NOMO-1 treated with dmso at 0.1 percent for 144 hours (cell line): ENCODE measurements at regions not wholly inside any gene's neighbourhood (a gene's known extent, or its start where the extent isn't known, plus 50 kb on each side); places are given as distances from the start of the nearest gene placed in this dataset.

Experiments used
- DNase-seq: peaks from one replicate; lab custom pipeline; 2025; ENCODE audit not compliant: unreplicated experiment; lab: John Stamatoyannopoulos, UW

DNA sequence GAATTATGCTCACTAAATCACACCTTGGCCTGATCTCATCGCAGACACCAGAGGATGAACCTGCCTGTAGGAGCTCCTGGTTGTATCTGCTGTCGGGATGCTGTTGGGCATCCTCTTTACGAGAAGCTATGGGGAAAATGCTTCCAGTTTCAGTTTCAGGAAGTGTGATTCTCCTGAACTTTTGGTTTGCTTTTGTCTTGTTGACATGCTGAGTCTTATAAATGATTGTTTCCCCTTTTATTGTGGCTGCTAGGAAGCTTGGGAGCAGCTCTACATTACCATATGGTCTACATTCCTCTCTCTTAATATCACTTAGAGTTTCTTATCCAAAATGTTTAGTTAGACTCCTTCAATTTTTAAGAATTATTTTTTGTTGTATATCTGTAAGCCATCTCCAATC lies 227.5 kb downstream of the MTX2 start:
- DNase-seq, result no peak

DNA sequence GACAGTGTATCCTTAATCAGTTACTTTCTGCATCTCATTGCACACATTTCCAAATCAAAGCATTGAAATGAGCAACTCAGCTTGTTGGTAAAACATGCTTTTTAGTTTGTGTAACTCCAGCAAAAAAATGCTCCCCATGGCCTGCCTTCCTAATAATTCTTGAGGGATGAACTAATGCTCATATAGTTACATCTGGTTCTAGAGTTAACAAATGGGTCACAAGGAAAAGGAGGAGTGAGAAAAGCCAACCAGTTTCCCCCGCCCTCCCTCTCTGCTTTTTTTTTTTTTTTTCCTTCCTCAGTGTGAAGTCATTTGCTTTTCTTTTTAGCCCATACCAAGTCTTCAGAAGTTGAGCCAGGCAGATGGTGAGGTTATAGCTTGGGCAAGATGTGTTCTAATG lies 231.7 kb downstream of the MTX2 start:
- no peak for DNase-seq

DNA sequence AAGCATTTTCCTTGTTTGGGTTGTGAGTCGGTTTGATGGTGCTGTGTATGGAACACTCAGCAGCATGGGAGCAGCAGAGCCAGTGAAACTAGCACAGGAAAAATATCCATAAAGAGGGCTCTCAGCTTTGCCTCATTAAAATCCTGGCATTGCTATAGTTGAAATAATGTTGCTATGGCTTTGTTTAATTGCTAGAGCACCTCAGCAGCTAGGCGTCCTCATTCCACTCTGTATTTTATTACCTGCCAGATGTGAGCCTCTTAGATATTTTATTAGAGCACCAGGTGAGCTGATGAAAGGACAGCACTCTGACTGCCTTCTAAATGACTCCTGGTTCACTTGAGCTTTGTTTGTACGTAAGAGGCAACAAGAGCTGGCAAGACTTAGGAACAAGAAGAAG lies 232.4 kb downstream of the MTX2 start:
- no peak for DNase-seq

DNA sequence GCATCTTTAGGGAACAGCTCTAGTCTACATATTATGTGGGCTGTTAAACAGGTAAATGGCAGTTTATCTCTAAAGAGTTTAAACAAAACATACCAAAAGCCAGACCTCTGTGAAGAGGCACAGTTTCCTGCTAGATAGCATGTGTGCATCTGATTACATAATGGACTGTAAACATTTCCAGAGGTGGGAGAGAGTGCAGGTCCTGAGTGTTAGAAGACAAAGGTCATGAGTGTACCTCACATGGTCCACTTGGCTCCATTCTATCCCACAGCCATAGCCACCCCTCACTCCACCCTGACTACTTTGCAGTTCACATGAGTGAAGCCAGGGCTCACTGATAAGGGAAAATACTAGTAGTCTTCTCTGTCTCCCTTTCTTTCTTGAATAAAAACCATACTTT lies 233.4 kb downstream of the MTX2 start:
- no peak for DNase-seq

DNA sequence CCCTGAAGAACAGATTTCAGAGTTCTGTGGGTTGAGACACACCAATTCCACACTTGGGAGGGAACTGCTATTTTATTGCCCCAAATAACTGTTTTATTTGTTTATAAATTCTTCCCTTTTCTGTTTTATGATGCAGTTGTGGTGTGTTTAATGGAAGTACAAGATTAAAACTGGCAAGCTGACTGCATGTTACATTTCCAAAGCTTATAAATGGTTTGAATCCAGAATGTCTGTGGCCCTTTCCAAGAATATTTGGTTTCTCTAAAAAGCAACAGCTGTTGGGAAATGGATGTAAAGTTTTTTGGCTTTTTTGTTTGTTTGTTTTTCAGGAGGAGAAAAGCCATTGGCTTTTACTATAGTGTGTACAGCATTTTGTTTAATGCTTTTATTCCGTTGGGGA lies 234.5 kb downstream of the MTX2 start:
- DNase-seq, result no peak

DNA sequence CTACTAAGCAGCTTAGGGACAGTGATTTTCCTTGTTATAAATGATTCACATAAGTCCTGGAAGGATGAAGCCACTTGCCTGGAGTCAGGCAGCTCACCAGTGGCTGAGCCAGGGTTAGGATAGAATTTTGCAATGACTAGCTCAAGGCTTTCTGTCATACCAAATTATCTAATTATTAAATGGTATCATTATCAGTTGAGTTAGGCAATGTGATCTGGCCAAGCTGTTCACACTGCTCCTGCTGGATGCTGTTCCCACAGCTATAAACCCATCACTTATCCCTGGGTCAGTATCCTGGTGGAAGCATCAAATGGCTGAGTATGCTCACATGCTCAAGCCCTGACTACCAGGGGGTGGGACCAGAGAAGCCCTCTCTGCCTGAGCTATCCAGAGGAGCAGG lies 235.2 kb downstream of the MTX2 start:
- no peak for DNase-seq

DNA sequence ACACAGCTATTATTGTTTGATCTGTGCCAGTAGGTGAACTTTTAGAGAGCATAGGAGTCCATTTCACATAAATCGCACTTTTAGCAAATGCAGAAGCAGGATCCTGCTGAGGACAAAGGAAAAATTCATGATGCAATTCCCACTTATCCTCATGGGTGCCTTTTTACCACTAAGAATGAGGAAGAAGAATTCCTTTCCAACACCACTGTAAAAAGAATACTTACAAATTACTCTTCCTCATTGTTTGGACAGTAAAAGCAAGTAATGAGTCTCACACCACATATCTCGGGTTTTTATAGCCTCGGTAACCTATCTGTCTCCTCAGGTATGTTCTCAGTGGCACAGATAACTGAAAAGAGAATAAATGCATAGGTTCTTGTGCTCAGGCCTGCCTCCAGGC lies 238.5 kb downstream of the MTX2 start:
- DNase-seq, result no peak

DNA sequence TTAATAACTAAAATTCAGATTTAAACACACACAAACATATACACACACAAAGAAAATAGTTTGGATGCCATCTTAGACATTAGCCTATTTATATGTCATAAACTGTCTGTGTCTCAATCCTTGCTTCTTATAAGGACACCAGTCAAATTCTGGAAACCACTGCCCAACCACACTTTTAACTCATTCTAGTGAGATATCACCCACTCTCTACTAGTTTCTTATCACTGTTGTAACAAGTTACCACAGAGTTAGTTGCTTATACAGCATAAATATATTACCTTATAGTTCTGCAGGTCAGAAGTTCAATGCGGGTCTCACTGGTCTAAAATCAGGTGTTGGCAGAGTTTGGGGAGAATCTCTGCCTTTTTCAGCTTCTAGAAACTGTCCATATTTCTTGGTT lies 239.1 kb downstream of the MTX2 start:
- no peak for DNase-seq

DNA sequence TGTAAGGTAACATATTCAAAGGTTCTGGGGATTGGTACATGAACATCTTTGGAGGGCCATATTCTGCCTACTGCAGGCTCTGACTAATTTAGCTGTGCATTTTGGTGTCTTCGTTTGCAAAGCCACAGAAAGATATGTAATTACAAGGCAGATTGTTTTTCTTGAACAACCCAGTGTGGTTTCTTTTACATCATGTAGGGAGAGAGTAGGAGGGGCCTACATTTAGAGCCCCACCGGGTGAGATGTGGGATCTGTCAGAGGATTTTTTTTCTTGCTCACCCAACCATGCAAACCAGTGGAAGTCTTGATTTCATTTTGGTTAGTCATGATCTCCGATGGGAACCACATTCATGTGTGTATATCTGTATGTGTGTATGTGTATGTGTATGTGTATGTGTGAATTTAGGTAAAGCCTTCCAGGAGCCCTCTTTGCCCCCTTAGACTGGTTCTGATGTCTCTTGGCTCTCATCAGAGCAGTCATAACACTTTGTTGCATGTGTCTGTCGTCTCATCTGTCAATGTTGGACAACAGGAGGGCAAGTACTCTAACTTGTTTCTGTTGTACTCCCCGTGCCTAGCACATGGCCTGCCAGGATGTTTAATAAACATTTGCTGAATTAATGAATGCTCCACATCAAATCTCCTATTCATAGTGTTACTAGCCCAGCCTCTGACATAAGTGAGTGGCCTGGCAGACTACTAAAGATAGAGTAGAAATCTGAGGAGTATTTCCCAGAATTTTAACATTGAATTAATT lies 239.9 kb downstream of the MTX2 start:
- DNase-seq, result no peak

DNA sequence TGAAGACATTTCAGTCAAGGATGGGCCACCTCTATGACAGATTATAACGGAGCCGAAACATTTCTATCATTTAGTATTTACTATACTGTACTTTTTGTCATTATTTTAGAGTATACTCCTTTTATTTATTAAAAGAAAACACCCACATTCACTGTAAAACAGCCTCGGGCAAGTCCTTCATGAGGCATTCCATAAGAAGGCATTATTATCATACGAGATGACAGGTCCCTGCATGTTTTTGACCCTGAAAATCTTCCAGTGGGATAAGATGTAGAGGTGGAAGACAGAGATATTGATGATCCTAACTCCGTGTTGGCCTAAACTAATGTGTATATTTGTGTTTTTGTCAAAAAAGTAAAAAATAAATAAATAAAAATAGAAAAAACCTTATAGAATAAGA lies 245.0 kb downstream of the MTX2 start:
- no peak for DNase-seq

DNA sequence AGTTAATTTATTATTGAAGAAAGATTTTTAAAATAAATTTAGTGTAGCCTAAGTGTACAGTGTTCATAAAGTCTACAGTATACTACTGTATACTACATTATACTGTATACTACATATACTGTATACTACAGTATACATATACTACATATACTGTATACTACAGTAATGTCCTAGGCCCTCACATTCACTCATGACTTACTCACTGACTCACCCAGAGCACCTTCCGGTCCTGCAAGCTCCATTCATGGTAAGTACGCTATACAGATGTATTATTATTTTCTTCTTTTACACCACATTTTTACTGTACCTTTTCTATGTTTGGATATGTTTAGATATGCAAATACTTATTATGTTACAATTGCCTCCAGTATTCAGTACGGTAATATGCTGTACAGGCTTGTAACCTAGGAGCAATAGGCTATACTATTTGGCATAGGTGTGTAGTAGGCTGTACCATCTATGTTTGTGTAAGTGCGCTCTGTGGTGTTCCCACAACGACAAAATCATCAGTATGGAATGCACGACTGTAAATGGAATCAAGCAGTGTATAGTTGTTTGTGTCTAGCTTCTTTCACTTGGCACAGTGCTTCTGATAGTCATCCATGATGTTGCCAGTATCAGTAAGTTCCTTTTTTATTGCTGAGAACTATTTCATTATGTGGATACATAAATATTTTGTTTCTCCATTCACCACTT lies 245.7 kb downstream of the MTX2 start:
- DNase-seq, result no peak

DNA sequence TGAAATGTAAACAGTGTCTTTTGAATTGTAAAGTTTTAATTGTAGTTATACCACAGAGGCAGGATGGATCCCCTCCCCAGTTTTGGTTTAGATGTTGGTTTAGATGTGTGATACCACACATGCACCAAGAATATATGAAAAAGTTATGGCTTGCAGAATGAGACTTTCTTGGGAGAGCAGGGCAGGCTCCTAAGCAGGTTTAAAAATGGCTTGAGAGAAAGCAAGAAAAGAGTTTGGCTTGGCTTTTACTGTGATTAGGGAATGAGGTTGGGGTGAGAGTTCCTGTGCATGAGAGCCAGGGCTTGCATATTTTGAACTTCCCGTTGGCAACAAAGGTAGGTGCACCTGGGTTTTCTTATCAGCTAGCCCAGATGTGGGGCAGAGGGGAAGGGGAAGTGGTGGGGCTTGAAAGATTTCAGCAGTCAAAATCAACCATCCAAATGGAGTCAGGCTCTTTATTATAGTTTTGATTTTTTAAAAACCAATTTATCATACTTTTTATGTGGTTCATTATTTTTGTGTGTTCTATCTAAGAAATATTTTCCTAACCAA lies 246.9 kb downstream of the MTX2 start:
- DNase-seq, result no peak

DNA sequence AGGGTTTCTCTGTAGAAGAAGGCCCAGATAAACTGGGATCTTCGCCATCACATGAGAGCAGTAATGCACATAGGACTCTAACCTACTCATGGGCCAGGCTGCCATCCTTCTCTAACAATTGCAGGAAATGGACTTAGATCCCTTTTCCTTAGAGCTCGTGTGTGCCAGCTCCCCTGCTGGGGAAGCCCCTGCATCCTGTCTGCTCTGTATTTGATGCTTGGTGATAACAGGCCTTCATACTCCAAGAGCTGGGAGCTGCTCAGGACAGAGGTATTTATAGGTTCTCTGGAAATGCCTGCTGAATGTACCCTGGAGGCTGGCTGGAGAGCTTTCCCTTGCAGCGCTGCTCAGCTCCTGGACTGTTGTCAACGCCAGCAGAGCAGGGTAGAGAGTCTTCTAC lies 249.6 kb downstream of the MTX2 start:
- DNase-seq, result no peak

DNA sequence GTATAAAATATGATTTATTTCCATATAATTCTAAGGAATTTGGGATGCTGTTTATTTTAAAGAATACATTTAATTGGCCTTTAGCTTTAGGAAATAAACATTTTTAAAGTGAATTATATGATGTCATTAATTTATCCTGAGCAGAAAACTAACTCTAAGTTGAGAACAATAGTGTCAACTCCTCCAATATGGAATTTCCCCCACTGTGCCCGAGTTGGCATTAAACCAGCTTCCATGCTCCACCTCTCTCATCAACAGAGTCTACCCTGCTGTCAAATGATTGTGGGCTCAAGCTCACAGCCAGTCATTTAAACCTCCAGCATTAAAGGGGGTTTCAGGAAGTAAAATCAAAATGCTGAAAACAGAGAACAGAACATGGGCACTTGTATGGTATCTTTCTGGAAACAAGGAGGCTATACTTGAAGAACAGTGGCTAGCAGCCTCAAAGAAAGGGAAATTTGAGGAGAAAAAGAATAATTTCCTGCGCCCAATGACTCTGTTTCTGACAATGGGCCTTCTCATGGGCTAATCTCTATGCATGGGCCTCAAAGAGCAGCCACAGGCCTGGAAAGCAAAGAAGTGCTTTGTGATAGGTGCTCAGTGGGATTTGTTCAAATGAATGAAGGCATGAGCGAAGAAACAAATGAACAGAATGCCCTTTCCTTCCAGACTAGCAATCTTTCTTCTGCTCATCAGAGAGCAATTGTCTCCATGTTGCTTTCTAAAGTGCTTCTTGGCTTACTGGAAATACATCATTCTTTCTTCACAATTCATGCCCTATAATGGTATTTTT lies 252.8 kb downstream of the MTX2 start:
- no peak for DNase-seq

DNA sequence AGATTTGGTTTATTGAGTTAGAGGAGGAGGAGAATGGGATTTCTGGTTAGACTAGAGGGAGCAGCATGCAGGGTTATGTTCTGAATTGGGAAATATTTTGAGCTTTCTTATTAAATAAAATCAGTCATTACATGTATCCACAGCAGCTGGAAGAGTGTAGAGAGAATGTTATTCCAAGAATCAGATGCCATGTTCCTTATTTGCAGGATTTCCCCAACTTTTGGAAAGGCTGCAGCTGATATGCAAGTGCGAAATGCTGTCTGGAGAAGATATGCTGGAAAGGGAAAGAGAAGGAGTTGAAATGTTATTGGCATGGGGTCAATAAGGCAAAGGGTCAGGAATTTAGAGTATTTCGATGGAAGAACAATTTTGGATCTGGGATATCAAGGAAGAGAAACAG lies 255.8 kb downstream of the MTX2 start:
- no peak for DNase-seq

DNA sequence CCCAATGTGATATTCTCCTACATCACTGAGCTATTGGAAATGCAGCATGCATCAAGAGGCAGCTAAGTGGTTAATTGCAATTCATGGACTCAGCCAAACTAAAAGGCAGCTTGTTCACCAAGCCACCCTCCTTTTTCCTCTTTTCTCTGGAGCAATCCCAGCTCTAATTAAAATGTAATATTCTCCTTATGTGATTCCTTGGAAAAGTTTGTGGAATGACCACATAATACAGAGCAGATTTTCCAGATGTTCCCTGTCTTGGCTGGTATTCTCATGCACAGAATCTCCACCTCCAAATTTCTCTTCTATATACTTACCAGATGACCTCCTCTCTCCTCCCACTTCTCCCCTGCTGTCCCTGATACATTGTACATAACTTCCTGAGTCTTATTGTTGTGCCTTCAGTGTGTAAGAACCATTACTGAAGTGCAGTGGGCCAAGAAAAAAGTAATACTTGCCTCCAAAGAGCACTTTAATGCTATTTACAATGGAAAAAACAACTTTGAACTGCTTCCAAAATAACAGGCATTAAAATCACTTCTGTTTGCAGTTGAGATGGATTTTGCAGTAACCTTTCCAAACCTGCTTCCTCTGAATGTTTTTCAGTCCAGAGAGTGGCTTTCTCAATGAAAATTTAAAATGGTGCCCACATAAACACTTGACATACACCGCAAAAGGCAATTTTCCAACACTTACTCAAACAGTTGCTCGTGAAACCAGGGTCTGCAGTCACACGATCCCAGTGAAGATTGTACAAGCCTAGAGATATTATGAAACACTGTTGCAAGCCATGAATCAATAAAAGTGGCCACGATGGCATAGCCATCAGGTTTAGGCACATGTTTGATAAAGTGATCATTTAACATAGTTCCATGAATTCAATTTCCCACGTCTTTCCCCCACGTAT lies 258.0 kb downstream of the MTX2 start:
- no peak for DNase-seq

DNA sequence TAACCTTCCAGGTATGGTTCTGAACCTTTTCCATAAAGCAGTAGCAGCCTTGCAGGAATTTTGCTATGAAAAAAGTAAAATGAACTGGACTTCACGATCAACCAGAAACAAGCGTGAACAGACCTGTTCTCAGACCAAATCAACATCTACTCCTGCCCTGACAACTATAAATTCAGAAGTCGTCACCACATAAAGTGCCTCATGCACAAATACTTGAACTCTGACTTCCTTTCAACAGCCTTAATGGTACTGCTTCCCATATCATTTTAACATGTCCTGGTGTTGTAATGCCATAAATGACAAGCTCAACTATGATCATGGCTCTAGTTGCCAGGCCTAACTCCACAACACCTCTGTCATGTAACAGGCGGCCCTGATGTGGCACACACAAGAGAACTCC lies 262.4 kb downstream of the MTX2 start:
- no peak for DNase-seq

DNA sequence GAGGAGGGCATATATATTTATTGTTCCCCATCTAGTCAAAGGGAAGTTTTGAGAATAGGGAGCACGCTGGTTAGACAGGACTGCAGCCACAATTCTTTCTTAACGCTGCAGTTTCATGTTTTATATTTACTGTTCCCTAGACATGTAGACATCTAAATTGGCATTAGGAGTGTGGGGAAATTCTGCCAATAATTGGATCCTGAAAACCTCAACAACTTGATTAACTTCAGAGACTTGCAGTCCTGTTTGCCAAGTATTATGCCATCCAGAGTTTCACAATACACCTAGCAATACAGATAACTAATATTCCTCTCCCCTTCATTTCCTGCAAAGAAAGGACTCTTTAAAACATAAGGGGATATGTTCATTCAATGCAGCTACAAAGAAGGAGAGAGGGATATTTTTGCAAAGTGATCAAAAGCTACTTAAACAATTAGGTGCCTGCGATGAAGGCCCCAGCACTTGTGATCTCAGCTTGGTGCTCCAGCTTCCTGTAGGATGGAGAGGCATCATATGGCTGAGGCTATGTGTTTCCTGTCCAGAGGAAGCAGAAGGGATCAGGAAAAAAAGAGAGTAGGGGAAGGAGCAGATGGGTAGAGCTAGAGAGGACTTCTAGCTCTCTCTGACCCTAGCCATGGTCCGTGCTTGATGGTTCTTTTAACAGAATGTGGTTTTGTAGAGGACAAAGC lies 264.4 kb downstream of the MTX2 start:
- no peak for DNase-seq

DNA sequence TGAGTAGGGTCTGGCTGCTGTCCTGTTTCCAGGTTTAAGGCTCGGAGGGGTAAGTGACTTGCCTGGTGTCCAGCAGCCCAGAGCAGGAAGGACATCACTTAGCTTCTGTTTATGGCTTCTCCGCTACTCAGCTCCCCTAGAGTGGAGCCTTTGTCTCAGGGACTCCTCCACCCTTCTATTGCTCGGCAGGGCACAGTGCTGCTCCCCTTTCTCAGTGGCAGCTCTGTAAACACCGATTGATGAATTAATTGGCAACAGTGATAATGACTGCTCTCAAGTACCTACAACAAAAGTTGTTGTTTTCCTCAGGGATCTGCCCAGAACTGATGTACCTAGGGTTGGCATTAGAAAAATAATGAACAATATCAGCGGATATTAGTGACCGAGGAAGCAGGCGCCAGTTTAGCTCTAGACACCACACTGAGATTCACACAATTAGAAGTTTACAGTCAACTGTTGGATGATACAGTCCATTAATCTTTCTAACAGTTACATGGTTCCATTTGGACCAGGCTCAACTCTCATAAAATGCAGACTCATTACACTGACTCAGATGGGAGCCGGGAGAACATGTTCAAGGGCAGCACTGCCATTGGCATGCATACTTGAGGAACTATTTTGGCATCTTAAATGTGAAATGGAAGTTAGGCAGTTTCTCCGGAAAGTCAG lies 265.7 kb downstream of the MTX2 start:
- no peak for DNase-seq
